ENCODE measurements at regions not wholly inside any gene's neighbourhood (a gene's known extent, or its start where the extent isn't known, plus 50 kb on each side); places are given as distances from the start of the nearest gene placed in this dataset.

- no peaks in the 10 kb centered on the region for H3K9me3 ChIP-seq (ENCODE audit: control insufficient read depth in 2 of 3, low read length in 3 of 3)
- intact Hi-C loops (cut with micrococcal nuclease), result no loop called here
- no peaks in the 10 kb centered on the region for H3K36me3 Mint-ChIP-seq
- CTCF ChIA-PET, result interaction anchor here (0.7 kb wide), 1 partner anchor 268 kb away, joined by 3 read pairs; no protein-coding TSS in a partner anchor
- H3K4me3 Mint-ChIP-seq, result no peak overlapping the region
- H3K27ac Mint-ChIP-seq, result no peak overlapping the region
- no peaks in the 10 kb centered on the region for H3K4me1 Mint-ChIP-seq
- H3K4me1 ChIP-seq (ENCODE audit: control insufficient read depth in 2 of 2, insufficient read depth in 2 of 2, low read length in 2 of 2), result no peaks in the 10 kb centered on the region
- H3K27me3 Mint-ChIP-seq, result peaks cover 0 to 9% (median 5%) of the 10 kb centered on the region in 5 donors
- H3K27me3 ChIP-seq (ENCODE audit: control insufficient read depth in 2 of 2, insufficient read depth in 2 of 2, low read length in 2 of 2), result no peaks in the 10 kb centered on the region
- H3K4me3 ChIP-seq (ENCODE audit: low read length), result no peak overlapping the region
- peaks cover 0 to 5% (median 0%) of the 10 kb centered on the region in 11 donors for H3K9me3 Mint-ChIP-seq
- DNase-seq (no peak), ATAC-seq (no peak)
- POLR2A ChIA-PET, result no interaction called here
- H3K36me3 ChIP-seq (ENCODE audit: control insufficient read depth in 2 of 3, insufficient read depth in 3 of 3, low read length in 3 of 3), result no peaks in the 10 kb centered on the region
- H3K27ac ChIP-seq (ENCODE audit: low read depth, low read length), result no peak overlapping the region
Observed at GRCh38 chr20:39916236-39916765, 772.7 kb downstream of the MAFB start.

- no peaks in the 10 kb centered on the region for H3K4me1 Mint-ChIP-seq
- no peaks in the 10 kb centered on the region for H3K36me3 ChIP-seq (ENCODE audit: control insufficient read depth in 2 of 3, insufficient read depth in 3 of 3, low read length in 3 of 3)
- ATAC-seq (no peak), DNase-seq (no peak)
- H3K4me3 ChIP-seq (ENCODE audit: low read length), result no peak overlapping the region
- intact Hi-C loops (cut with micrococcal nuclease), result no loop called here
- no peak overlapping the region for H3K27ac Mint-ChIP-seq
- H3K9me3 Mint-ChIP-seq, result peaks cover 0 to 4% (median 0%) of the 10 kb centered on the region in 11 donors
- H3K4me3 Mint-ChIP-seq, result no peak overlapping the region
- no peaks in the 10 kb centered on the region for H3K27me3 ChIP-seq (ENCODE audit: control insufficient read depth in 2 of 2, insufficient read depth in 2 of 2, low read length in 2 of 2)
- peaks cover 0 to 14% (median 0%) of the 10 kb centered on the region in 5 donors for H3K27me3 Mint-ChIP-seq
- ChIA-PET CTCF (no interaction called here), POLR2A (no interaction called here)
- no peaks in the 10 kb centered on the region for H3K36me3 Mint-ChIP-seq
- H3K27ac ChIP-seq (ENCODE audit: low read depth, low read length), result no peak overlapping the region
- H3K9me3 ChIP-seq (ENCODE audit: control insufficient read depth in 2 of 3, low read length in 3 of 3), result no peaks in the 10 kb centered on the region
- H3K4me1 ChIP-seq (ENCODE audit: control insufficient read depth in 2 of 2, insufficient read depth in 2 of 2, low read length in 2 of 2), result no peaks in the 10 kb centered on the region
Observed at GRCh38 chr20:39913274-39913673, 775.8 kb downstream of the MAFB start.

GRCh38 chr20:39911497-39911896 lies 777.5 kb downstream of the MAFB start:
- ChIA-PET POLR2A (no interaction called here), CTCF (no interaction called here)
- H3K9me3 Mint-ChIP-seq, result peaks cover 0 to 4% (median 0%) of the 10 kb centered on the region in 11 donors
- Histone ChIP-seq H3K27ac (ENCODE audit: low read depth, low read length) (no peak overlapping the region), H3K9me3 (ENCODE audit: control insufficient read depth in 2 of 3, low read length in 3 of 3) (no peaks in the 10 kb centered on the region), H3K4me1 (ENCODE audit: control insufficient read depth in 2 of 2, insufficient read depth in 2 of 2, low read length in 2 of 2) (no peaks in the 10 kb centered on the region), H3K27me3 (ENCODE audit: control insufficient read depth in 2 of 2, insufficient read depth in 2 of 2, low read length in 2 of 2) (no peaks in the 10 kb centered on the region), H3K36me3 (ENCODE audit: control insufficient read depth in 2 of 3, insufficient read depth in 3 of 3, low read length in 3 of 3) (no peaks in the 10 kb centered on the region), H3K4me3 (ENCODE audit: low read length) (no peak overlapping the region)
- H3K4me3 Mint-ChIP-seq, result no peak overlapping the region
- no peak overlapping the region for H3K27ac Mint-ChIP-seq
- DNase-seq (no peak), ATAC-seq (no peak)
- H3K27me3 Mint-ChIP-seq, result peaks cover 0 to 10% (median under 1%) of the 10 kb centered on the region in 5 donors
- no peaks in the 10 kb centered on the region for H3K4me1 Mint-ChIP-seq
- intact Hi-C loops (cut with micrococcal nuclease), result no loop called here
- H3K36me3 Mint-ChIP-seq, result no peaks in the 10 kb centered on the region

GRCh38 chr20:39910536-39910935 lies 778.5 kb downstream of the MAFB start:
- ChIA-PET POLR2A (no interaction called here), CTCF (no interaction called here)
- Mint-ChIP-seq H3K9me3 (peaks cover 0 to 7% (median 0%) of the 10 kb centered on the region in 11 donors), H3K27me3 (peaks cover 0 to 14% (median 5%) of the 10 kb centered on the region in 5 donors), H3K4me1 (peaks cover 0 to 1% (median 0%) of the 10 kb centered on the region in 7 donors), H3K4me3 (no peak overlapping the region), H3K27ac (no peak overlapping the region), H3K36me3 (no peaks in the 10 kb centered on the region)
- Histone ChIP-seq H3K27me3 (ENCODE audit: control insufficient read depth in 2 of 2, insufficient read depth in 2 of 2, low read length in 2 of 2) (no peaks in the 10 kb centered on the region), H3K4me1 (ENCODE audit: control insufficient read depth in 2 of 2, insufficient read depth in 2 of 2, low read length in 2 of 2) (no peaks in the 10 kb centered on the region), H3K4me3 (ENCODE audit: low read length) (no peak overlapping the region), H3K36me3 (ENCODE audit: control insufficient read depth in 2 of 3, insufficient read depth in 3 of 3, low read length in 3 of 3) (no peaks in the 10 kb centered on the region), H3K27ac (ENCODE audit: low read depth, low read length) (no peak overlapping the region), H3K9me3 (ENCODE audit: control insufficient read depth in 2 of 3, low read length in 3 of 3) (no peaks in the 10 kb centered on the region)
- intact Hi-C loops (cut with micrococcal nuclease), result no loop called here
- ATAC-seq (no peak), DNase-seq (no peak)

GRCh38 chr20:39909447-39909846 lies 779.6 kb downstream of the MAFB start:
- Histone ChIP-seq H3K4me1 (ENCODE audit: control insufficient read depth in 2 of 2, insufficient read depth in 2 of 2, low read length in 2 of 2) (no peaks in the 10 kb centered on the region), H3K27me3 (ENCODE audit: control insufficient read depth in 2 of 2, insufficient read depth in 2 of 2, low read length in 2 of 2) (no peaks in the 10 kb centered on the region), H3K27ac (ENCODE audit: low read depth, low read length) (no peak overlapping the region), H3K36me3 (ENCODE audit: control insufficient read depth in 2 of 3, insufficient read depth in 3 of 3, low read length in 3 of 3) (no peaks in the 10 kb centered on the region), H3K4me3 (ENCODE audit: low read length) (no peak overlapping the region), H3K9me3 (ENCODE audit: control insufficient read depth in 2 of 3, low read length in 3 of 3) (no peaks in the 10 kb centered on the region)
- Mint-ChIP-seq H3K4me1 (peaks cover 0 to 1% (median 0%) of the 10 kb centered on the region in 7 donors), H3K36me3 (no peaks in the 10 kb centered on the region), H3K27me3 (peaks cover 0 to 14% (median 5%) of the 10 kb centered on the region in 5 donors), H3K9me3 (peaks cover 0 to 6% (median 0%) of the 10 kb centered on the region in 11 donors), H3K27ac (no peak overlapping the region), H3K4me3 (no peak overlapping the region)
- CTCF ChIA-PET, result no interaction called here
- intact Hi-C loops (cut with micrococcal nuclease), result no loop called here
- DNase-seq (no peak), ATAC-seq (peak; percentile 34)
- POLR2A ChIA-PET, result no interaction called here

- DNase-seq (no peak), ATAC-seq (no peak)
- Histone ChIP-seq H3K4me3 (ENCODE audit: low read length) (no peak overlapping the region), H3K9me3 (ENCODE audit: control insufficient read depth in 2 of 3, low read length in 3 of 3) (no peaks in the 10 kb centered on the region), H3K36me3 (ENCODE audit: control insufficient read depth in 2 of 3, insufficient read depth in 3 of 3, low read length in 3 of 3) (no peaks in the 10 kb centered on the region), H3K4me1 (ENCODE audit: control insufficient read depth in 2 of 2, insufficient read depth in 2 of 2, low read length in 2 of 2) (no peaks in the 10 kb centered on the region), H3K27me3 (ENCODE audit: control insufficient read depth in 2 of 2, insufficient read depth in 2 of 2, low read length in 2 of 2) (no peaks in the 10 kb centered on the region), H3K27ac (ENCODE audit: low read depth, low read length) (no peak overlapping the region)
- H3K4me1 Mint-ChIP-seq, result peaks cover 0 to 1% (median 0%) of the 10 kb centered on the region in 7 donors
- peaks cover 0 to 14% (median 5%) of the 10 kb centered on the region in 5 donors for H3K27me3 Mint-ChIP-seq
- no peak overlapping the region for H3K4me3 Mint-ChIP-seq
- H3K36me3 Mint-ChIP-seq, result no peaks in the 10 kb centered on the region
- intact Hi-C loops (cut with micrococcal nuclease), result no loop called here
- no peak overlapping the region for H3K27ac Mint-ChIP-seq
- ChIA-PET POLR2A (no interaction called here), CTCF (no interaction called here)
- peaks cover 0 to 9% (median 3%) of the 10 kb centered on the region in 11 donors for H3K9me3 Mint-ChIP-seq
Observed at GRCh38 chr20:39904476-39905112, 784.4 kb downstream of the MAFB start.

All from naive thymus-derived CD4-positive, alpha-beta T cell (primary cell).